GM23338 (cell line): ENCODE measurements at regions not wholly inside any gene's neighbourhood (a gene's known extent, or its start where the extent isn't known, plus 50 kb on each side); places are given as distances from the start of the nearest gene placed in this dataset.
A peak's percentile ranks its signal among the peaks of the same experiment; 100 is the strongest.

Source experiments
- ATAC-seq: fragments of 200-7000 bp; cut with Tn5 transposase; 3 replicates; pipeline ENCODE4 v1.9.1; 2020
- DNase-seq: peaks from one replicate; pipeline ENCODE4 v3.0.0-alpha.2; 2015; ENCODE audit warnings: low spot score
- H2AFZ ChIP-seq: fragments of 200-600 bp; sonication (generic); 2 replicates; pipeline ENCODE4 v1.8.0; 2016; ENCODE audit warnings: antibody characterized with exemption, mild to moderate bottlenecking, moderate library complexity
- H3F3A ChIP-seq: fragments of 200-600 bp; sonication (generic); replicated peaks from 2 replicates; pipeline ENCODE4 v1.8.0; 2017; ENCODE audit warnings: antibody characterized with exemption, mixed run types, low read depth
- H3K27ac ChIP-seq: fragments of 200-600 bp; sonication (generic); 2 replicates; pipeline ENCODE4 v1.6.1; 2016; ENCODE audit warnings: low read depth
- H3K27me3 ChIP-seq: fragments of 200-600 bp; sonication (generic); 2 replicates; pipeline ENCODE4 v1.8.0; 2016; ENCODE audit warnings: mild to moderate bottlenecking, mixed run types, moderate library complexity; ENCODE audit not compliant: insufficient read depth
- H3K36me3 ChIP-seq: fragments of 200-600 bp; sonication (generic); 2 replicates; pipeline ENCODE4 v1.8.0; 2016; ENCODE audit warnings: mild to moderate bottlenecking; ENCODE audit not compliant: insufficient read depth
- H3K4me1 ChIP-seq: fragments of 200-600 bp; sonication (generic); 2 replicates; pipeline ENCODE4 v1.8.0; 2016; ENCODE audit warnings: mild to moderate bottlenecking, moderate library complexity; ENCODE audit not compliant: insufficient read depth
- H3K4me2 ChIP-seq: fragments of 200-600 bp; sonication (generic); 2 replicates; pipeline ENCODE4 v1.7.1; 2017; ENCODE audit warnings: mixed run types
- H3K4me3 ChIP-seq: fragments of 200-600 bp; sonication (generic); 2 replicates; pipeline ENCODE4 v1.6.1; 2016; ENCODE audit warnings: mixed run types
- H3K79me2 ChIP-seq: fragments of 200-600 bp; sonication (generic); replicated peaks from 2 replicates; pipeline ENCODE4 v1.8.0; 2017; ENCODE audit warnings: mild to moderate bottlenecking; ENCODE audit not compliant: insufficient read depth
- H3K9me2 ChIP-seq: fragments of 200-600 bp; sonication (generic); 2 replicates; pipeline ENCODE4 v1.8.0; 2017; ENCODE audit not compliant: insufficient read depth
- H4K20me1 ChIP-seq: fragments of 200-600 bp; sonication (generic); replicated peaks from 2 replicates; pipeline ENCODE4 v1.8.0; 2017; ENCODE audit warnings: mild to moderate bottlenecking; ENCODE audit not compliant: insufficient read depth
- H3K27ac Mint-ChIP-seq: 2 replicates; pipeline ENCODE4 v1.8.0; 2020; ENCODE audit warnings: inconsistent platforms, mild to moderate bottlenecking, moderate library complexity, mixed read lengths
- H3K27me3 Mint-ChIP-seq: 3 replicates; pipeline ENCODE4 v1.8.0; 2022; ENCODE audit warnings: low read depth, mild to moderate bottlenecking, moderate library complexity, mixed read lengths, inconsistent platforms; ENCODE audit not compliant: insufficient read depth, poor library complexity
- H3K36me3 Mint-ChIP-seq: 3 replicates; pipeline ENCODE4 v1.8.0; 2021; ENCODE audit warnings: low read depth, mild to moderate bottlenecking, inconsistent platforms, moderate library complexity, mixed read lengths
- H3K4me1 Mint-ChIP-seq: 3 replicates; pipeline ENCODE4 v1.8.0; 2020; ENCODE audit warnings: mild to moderate bottlenecking, inconsistent platforms, mixed read lengths
- H3K4me3 Mint-ChIP-seq: 3 replicates; pipeline ENCODE4 v1.8.0; 2021; ENCODE audit warnings: moderate library complexity, mild to moderate bottlenecking, inconsistent platforms, mixed read lengths
- H3K9me3 Mint-ChIP-seq: 3 replicates; pipeline ENCODE4 v1.8.0; 2020; ENCODE audit warnings: moderate library complexity, mild to moderate bottlenecking, inconsistent platforms, mixed read lengths
- CREB1 ChIP-seq: fragments of 250-450 bp; sonication (Bioruptor Pico); IDR thresholded peaks from 2 replicates; pipeline ENCODE4 v1.5.0; 2020; ENCODE audit warnings: low read depth, mild to moderate bottlenecking, moderate library complexity
- EZH2phosphoT487 ChIP-seq: fragments of 200-600 bp; sonication (generic); IDR thresholded peaks from one replicate; pipeline ENCODE4 v1.8.1; 2018; ENCODE audit warnings: antibody characterized with exemption; ENCODE audit not compliant: unreplicated experiment
- JUNB ChIP-seq: IDR thresholded peaks from one replicate; pipeline ENCODE4 v1.6.1; 2016; ENCODE audit warnings: antibody characterized with exemption; ENCODE audit not compliant: unreplicated experiment
- NANOG ChIP-seq: IDR thresholded peaks from 2 replicates; pipeline ENCODE4 v1.6.1; 2016; ENCODE audit warnings: antibody characterized with exemption, borderline replicate concordance
- POLR2AphosphoS5 ChIP-seq: IDR thresholded peaks from 2 replicates; pipeline ENCODE4 v1.6.1; 2016; ENCODE audit warnings: antibody characterized with exemption, low read depth
- STAT1 ChIP-seq: IDR thresholded peaks from one replicate; pipeline ENCODE4 v1.6.1; 2016; ENCODE audit warnings: antibody characterized with exemption; ENCODE audit not compliant: unreplicated experiment
- ZNF114 ChIP-seq: fragments of 250-450 bp; sonication (Bioruptor Pico); IDR thresholded peaks from 2 replicates; pipeline ENCODE4 v1.5.0; 2020; ENCODE audit warnings: mild to moderate bottlenecking, moderate library complexity
- ZNF331 ChIP-seq: fragments of 250-450 bp; sonication (Bioruptor Pico); IDR thresholded peaks from 2 replicates; pipeline ENCODE4 v1.5.0; 2020; ENCODE audit warnings: low read depth, mild to moderate bottlenecking, moderate library complexity
- TF ChIP-seq, protein P1 (sequence below): IDR thresholded peaks from 2 replicates; pipeline ENCODE4 v1.6.1; 2016; ENCODE audit warnings: antibody characterized with exemption
- TF ChIP-seq, protein P2 (sequence below): IDR thresholded peaks from one replicate; pipeline ENCODE4 v1.6.1; 2018; ENCODE audit warnings: antibody characterized with exemption; ENCODE audit not compliant: unreplicated experiment

DNA sequence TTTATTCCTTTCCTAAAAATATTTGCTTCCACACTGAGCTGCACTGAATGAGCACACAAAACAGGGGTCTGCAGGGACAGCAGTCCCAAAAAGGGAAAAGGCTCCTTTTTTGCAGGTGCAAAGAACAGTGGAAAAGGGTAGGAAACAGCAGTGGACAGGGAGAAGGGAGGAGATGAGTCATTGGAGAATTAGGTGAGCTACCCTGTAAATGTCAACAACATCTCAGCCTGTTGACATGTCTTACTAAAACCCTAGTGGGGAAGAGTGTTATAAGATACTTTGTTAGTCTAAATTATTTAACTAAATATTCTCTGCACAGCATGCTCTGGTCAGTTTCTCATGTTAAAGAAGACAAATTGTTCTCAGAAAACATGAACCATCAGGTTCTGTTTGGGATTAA is 151.5 kb upstream of the FBXL4 start:
- Histone ChIP-seq H3K27me3 (no peaks in the 10 kb centered on the region), H3K4me2 (no peak overlapping the region), H3K27ac (no peak overlapping the region), H3F3A (no peaks in the 10 kb centered on the region), H3K79me2 (no peaks in the 10 kb centered on the region), H3K4me1 (no peaks in the 10 kb centered on the region), H2AFZ (no peak overlapping the region), H3K4me3 (no peak overlapping the region), H3K36me3 (no peaks in the 10 kb centered on the region), H4K20me1 (no peaks in the 10 kb centered on the region), H3K9me2 (no peaks in the 10 kb centered on the region)
- Mint-ChIP-seq H3K9me3 (no peaks in the 10 kb centered on the region), H3K4me3 (no peak overlapping the region), H3K27me3 (no peaks in the 10 kb centered on the region), H3K27ac (no peak overlapping the region), H3K36me3 (no peaks in the 10 kb centered on the region), H3K4me1 (peaks cover 6% of the 10 kb centered on the region)
- TF ChIP-seq, protein P1, sequence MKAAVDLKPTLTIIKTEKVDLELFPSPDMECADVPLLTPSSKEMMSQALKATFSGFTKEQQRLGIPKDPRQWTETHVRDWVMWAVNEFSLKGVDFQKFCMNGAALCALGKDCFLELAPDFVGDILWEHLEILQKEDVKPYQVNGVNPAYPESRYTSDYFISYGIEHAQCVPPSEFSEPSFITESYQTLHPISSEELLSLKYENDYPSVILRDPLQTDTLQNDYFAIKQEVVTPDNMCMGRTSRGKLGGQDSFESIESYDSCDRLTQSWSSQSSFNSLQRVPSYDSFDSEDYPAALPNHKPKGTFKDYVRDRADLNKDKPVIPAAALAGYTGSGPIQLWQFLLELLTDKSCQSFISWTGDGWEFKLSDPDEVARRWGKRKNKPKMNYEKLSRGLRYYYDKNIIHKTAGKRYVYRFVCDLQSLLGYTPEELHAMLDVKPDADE: no peak
- TF ChIP-seq CREB1 (CRISPR knock-in tag) (no peak), POLR2AphosphoS5 (no peak), STAT1 (no peak), NANOG (no peak), EZH2phosphoT487 (no peak), JUNB (no peak), ZNF114 (CRISPR knock-in tag) (no peak)
- TF ChIP-seq, protein P2, sequence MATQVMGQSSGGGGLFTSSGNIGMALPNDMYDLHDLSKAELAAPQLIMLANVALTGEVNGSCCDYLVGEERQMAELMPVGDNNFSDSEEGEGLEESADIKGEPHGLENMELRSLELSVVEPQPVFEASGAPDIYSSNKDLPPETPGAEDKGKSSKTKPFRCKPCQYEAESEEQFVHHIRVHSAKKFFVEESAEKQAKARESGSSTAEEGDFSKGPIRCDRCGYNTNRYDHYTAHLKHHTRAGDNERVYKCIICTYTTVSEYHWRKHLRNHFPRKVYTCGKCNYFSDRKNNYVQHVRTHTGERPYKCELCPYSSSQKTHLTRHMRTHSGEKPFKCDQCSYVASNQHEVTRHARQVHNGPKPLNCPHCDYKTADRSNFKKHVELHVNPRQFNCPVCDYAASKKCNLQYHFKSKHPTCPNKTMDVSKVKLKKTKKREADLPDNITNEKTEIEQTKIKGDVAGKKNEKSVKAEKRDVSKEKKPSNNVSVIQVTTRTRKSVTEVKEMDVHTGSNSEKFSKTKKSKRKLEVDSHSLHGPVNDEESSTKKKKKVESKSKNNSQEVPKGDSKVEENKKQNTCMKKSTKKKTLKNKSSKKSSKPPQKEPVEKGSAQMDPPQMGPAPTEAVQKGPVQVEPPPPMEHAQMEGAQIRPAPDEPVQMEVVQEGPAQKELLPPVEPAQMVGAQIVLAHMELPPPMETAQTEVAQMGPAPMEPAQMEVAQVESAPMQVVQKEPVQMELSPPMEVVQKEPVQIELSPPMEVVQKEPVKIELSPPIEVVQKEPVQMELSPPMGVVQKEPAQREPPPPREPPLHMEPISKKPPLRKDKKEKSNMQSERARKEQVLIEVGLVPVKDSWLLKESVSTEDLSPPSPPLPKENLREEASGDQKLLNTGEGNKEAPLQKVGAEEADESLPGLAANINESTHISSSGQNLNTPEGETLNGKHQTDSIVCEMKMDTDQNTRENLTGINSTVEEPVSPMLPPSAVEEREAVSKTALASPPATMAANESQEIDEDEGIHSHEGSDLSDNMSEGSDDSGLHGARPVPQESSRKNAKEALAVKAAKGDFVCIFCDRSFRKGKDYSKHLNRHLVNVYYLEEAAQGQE: no peak
- ATAC-seq: no peak
- DNase-seq: no peak

DNA sequence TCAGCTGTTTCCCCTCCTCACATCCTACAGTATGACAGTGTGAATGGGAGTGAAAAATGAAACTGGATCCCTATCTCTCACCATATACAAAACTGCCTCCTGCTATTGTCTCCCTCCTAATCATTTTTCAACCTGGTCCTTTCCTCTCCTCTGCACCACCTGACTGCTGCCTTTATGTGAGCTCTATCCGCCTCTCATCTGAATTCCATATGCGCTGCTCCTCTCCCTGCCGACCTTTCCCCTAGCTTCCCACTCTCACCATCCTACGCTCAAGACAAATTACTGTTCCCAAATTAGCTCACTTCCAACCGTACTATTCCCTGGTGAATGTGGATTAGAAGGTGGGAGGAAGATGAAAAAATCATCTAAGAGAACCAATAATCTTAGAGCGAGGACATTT is 148.4 kb upstream of the FBXL4 start:
- H3K27ac Mint-ChIP-seq: no peak overlapping the region
- DNase-seq (no peak), ATAC-seq (no peak)
- no peaks in the 10 kb centered on the region for H3K36me3 Mint-ChIP-seq
- Histone ChIP-seq H3K4me2 (no peak overlapping the region), H4K20me1 (no peaks in the 10 kb centered on the region), H3K36me3 (no peaks in the 10 kb centered on the region), H3K4me1 (no peaks in the 10 kb centered on the region), H3K79me2 (no peaks in the 10 kb centered on the region), H3K9me2 (no peaks in the 10 kb centered on the region), H3K4me3 (no peak overlapping the region), H2AFZ (peak overlapping the region; percentile 92; the same call in 1 of the 2 replicates), H3K27ac (no peak overlapping the region), H3F3A (no peaks in the 10 kb centered on the region), H3K27me3 (no peaks in the 10 kb centered on the region)
- no peak overlapping the region for H3K4me3 Mint-ChIP-seq
- no peaks in the 10 kb centered on the region for H3K9me3 Mint-ChIP-seq
- peaks cover 10% of the 10 kb centered on the region for H3K4me1 Mint-ChIP-seq
- H3K27me3 Mint-ChIP-seq: peaks cover 4% of the 10 kb centered on the region
- TF ChIP-seq POLR2AphosphoS5: no peak
- no peak for TF ChIP-seq STAT1
- TF ChIP-seq, protein P1: no peak
- TF ChIP-seq CREB1 (CRISPR knock-in tag): no peak
- no peak for TF ChIP-seq NANOG
- TF ChIP-seq, protein P2: no peak
- TF ChIP-seq ZNF331: no peak
- TF ChIP-seq EZH2phosphoT487: no peak
